Non-pigmented ciliary epithelial cell (primary cell): ENCODE measurements at regions not wholly inside any gene's neighbourhood (a gene's known extent, or its start where the extent isn't known, plus 50 kb on each side); places are given as distances from the start of the nearest gene placed in this dataset.
A peak's percentile ranks its signal among the peaks of the same experiment; 100 is the strongest.
"Not testable (repeated sequence)": the region's sequence is repeated elsewhere in the genome, so short reads cannot be mapped to it uniquely, and the experiment has no call there.

Source experiments
- DNase-seq: peaks from one replicate; pipeline ENCODE4 v3.0.0-alpha.2; 2010; ENCODE audit warnings: low read depth

DNA sequence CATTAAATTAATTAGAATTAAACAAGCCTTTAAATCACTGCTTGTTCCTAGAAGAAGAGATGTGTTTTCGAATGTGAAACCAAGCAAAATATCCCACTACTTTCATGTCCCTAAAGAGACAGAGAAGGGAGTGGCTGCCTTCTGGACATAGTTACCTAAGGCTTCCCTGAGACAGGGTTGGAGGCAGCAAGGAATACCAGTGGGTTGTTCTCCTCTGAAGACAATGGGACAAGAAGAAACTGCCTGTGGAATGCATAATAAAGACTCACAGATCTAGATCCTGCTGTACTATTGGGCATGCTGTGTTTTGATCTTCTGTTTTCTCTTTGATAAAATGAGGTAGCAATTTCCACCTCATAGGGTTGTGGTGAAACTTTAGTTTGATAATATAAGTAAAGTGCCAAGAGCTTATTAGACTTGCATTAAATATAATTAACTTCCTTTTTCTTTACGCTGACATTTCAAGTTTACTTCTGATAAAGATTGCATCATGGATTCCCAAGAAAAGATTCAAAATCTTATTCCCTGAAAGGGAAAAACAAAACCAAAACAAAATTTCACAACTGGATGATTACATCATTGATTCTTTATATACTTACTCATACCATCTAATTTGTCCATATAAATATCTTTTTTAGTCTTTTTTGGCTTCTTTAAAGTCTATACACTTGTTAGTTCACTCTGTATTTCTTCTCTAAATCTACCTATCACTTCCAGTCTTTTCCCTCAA is 621.3 kb downstream of the ETS1 start:
- DNase-seq = no peak

DNA sequence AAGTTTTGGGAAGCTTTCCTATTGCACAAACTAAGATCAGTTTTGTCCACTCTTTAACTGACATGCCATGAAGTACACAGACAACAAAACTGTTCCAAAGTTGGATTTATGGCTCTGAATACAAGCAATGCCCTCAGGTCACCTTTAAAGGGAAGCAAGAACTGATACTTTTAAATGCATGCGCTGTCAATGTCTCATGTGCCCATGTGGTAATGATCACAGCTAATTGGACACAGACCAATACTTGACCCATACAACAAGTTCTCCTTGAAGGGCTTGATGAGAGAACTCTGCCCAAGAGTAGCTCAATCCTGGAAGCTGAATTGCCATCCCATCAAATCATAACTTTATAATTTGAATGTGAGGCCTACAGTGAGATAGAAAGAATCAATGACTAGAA is 624.9 kb downstream of the ETS1 start:
- DNase-seq = no peak

DNA sequence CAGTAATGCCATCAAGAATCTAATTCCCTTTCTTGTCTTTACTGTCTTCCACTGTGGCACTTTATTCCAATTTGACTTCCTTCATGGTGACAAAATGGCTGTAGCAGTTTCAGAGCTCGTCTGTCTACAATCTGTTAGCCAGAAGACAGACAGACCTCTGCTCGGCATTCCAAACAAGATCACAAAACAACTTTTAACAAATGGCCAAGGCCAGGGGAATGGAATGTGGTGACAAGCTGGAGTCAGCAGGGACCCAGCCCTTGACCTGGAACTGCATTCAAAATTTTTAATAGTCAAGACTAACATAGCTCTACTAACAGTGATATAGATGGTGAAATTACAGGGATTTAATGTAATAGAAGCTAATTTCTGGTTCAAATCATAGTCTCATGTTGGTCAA is 637.2 kb downstream of the ETS1 start:
- no peak for DNase-seq

DNA sequence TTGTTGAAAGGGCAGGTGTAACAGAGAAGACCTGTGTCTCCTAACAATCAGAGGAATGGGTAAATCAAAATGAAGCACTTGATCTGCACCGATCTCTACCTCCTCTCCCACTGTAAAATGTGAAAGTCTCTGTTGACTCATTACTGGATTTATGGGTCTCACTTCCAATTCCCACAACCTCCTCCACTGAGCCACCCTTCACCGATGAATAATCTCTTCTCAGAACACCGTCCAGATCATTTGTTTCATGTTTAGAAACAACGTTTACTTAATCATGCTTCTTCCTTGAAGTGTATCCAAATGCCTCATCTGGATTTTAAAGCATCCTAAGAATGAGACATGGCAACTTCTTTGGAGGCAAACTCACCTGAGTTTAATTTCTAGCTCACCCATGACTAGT is 643.6 kb downstream of the ETS1 start:
- no peak for DNase-seq

DNA sequence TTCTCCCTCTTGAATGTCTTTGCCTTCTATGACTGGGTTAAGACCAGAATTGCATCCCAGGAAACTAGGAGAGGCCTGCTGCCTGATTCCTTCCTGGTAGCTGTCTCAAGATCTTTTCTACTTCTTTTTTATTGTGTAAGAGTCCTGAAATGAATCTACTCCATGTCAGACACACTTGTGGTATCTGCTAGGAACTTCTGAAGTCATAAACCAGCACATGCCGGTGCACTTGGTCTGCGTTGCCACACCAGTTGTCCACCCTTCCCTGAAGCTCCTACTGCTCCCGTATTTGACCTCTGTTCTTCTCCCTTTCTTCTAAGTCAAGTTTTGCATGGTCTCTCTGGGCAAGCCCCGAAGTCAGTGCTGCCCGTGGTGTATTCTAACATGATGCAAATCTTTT is 644.2 kb downstream of the ETS1 start:
- DNase-seq = no peak

DNA sequence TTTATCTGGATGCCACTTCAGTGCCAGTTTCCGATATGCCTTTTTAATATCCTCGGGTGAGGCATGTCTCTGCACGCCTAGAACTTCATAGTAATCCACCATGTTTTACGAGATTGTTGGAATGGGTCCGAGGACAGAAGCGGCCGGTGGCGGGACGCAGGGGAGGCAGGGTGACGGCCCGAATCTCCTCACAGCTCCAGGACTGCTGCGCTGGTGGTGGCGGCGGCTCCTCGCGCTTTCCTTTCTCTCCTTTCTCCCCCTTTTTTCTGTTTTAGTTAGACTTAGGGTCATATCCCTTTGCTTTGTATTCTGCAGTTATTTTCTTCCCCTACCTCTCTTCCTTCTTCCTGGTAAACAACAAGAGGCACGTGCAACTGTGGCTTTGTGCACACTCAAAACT is 645.8 kb downstream of the ETS1 start:
- DNase-seq = not testable (repeated sequence)

DNA sequence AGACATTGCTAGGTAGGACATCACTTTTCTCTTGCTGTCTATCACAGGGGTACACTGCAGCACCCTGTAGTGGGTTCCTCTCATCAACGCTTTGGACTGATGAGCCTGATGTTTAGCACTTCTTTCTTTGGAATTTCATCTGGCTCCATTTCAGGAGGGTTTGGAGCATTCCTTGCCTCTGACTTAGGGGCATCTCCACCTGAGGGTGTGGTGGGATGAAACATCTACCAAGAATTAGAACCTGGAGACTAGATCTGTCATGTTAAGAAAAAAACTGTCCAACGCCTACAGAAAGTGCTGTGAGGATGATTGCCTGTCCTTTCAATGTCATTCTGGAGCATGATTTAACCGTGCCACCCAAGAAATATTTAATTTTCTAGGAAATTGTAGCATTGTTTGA is 648.4 kb downstream of the ETS1 start:
- DNase-seq = no peak

DNA sequence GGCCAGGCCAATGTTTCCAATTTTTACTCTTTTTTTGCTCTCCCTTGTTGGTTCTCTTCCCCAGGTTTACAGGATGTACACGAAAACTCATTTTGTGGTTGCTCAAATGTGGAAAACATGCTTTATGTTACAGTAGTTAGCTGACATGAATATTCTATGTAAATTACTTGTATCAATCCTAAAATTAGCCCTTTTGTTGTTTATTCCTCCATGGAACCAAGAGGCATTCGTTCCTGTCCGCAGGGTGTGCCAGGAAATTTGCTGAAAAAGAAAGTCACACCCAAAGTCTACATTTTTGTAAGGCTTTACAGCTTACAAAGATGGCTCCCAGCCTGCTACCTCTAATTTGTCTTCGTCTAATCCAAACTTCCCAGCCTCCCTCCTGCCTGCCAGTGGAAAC is 652.3 kb downstream of the ETS1 start:
- no peak for DNase-seq

DNA sequence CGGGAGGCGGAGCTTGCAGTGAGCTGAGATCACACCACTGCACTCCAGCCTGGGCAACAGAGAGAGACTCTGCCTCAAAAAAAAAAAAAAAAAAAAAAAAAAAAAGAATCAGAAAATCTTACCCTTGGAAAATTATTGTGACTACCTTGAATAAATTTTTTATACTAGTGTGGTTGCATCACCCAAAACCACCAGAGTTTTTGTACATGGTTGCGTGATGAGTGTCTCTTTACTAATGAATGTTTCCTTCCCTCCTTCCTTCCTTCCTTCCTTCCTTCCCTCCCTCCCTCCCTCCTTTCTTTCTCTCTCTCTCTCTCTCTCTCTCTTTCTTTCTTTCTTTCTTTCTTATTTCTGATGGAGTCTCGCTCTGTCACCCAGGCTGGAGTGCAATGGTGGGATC is 653.4 kb downstream of the ETS1 start:
- not testable (repeated sequence) for DNase-seq

DNA sequence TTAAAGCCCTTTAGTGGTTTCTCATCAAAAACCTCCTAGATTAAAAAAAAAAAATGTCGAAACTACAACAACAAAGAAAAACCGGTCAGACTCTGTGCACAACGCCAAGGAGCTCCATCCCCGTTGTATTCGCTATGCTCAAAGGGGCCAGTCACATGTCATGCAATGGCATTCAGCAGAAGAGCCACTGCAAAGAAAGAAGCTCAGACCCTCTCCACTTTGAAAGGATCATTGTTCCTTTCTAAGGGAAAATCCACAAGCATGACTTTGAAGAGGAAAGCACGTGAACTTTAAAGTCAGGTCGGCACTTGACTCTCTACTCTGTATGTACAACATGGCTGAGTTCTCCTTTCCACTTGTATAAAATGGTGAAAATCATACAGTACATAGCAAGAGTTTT is 655.6 kb downstream of the ETS1 start:
- DNase-seq = no peak

DNA sequence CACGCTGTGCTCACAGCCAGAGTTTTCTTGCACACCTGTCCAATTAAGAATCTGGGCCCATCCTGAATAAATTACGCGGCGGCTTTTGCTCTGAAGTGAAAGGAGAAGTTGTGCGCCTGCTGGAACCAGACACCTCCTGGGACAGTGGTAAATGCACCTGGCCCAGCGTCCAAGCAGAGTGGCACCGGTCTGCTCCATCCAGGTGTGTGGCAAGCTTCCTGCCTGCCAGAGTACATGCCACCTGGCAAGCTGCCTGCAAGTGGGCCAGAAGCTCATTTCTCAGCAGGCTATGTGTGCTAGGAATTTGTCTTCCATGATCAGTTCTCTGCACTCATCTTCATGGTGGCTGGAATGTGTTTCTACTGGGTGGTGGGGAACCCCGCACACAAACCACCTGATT is 660.6 kb downstream of the ETS1 start:
- no peak for DNase-seq

DNA sequence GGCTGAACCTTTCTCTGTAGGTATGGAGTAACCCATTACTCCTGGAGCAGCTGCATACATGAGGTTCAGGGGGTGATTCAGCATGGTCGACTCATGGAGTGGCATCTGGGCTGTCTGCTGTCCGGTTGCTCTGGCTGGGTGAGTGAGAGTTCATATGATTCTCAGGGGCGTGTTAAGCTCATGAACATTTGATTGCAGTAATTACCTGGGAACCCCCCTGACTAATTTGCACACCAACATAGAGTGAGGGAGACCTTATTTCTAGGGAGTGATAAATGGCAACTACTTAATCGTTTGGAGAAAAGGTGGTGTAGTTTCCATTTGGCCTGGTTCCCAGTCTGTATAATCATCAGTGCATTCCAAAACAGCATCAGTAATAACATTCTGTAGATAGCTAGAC is 661.9 kb downstream of the ETS1 start:
- DNase-seq = peak; percentile 8

DNA sequence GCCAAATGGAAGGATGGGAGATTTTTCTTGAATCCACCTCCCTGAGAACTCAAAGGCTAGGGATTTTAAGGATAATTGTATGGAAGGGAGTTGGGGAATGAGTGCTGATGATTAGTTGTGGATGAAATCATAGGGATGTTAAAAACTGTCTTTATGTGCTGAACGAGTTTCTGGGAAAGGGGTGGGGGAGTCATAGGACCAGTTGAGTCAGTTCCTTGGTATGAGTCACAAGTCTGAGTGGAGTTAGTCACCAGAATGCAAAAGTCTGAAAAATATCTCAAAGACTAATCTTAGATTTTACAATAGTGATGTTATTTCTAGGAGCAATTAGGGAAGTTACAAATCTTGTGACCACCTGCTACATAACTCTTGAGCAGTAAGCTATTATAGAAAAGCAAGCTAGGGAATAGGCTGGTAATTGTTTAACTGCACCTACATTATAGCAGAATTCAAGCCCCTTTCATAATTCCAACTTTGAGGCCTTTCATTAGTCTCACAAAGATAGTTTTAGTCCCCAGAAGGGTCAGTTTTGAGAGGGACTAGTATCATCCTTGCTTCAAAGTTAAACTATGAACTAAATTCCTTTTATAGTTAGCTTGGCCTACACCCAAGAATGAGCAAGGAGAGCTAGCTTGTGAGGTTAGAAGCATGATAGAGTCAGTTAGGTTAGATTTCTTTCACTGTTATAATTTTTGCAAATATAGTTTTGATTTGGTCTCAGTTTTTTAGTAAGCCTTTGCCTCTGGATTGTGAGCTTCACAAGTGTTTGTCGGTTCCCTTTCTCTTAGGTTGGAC is 668.0 kb downstream of the ETS1 start:
- DNase-seq = peak; percentile 73

DNA sequence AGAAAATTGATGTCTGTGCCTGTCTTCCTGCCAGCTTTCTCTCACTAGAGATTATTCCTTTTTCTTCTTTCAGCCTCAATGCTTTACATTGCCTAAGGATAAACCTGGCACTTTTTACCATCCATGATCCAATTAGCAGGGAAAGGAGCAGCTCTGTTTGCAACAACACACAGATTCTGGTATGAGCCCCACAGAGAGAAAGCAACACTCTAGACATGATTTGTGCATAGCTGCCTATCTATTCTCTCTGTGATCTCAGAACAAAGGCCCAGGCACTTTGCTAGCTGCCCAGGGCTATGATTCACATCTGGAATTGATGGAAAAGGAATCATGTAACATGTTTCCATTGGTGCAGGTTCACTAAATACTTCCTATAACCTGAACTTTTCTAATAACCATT is 685.0 kb downstream of the ETS1 start:
- no peak for DNase-seq

DNA sequence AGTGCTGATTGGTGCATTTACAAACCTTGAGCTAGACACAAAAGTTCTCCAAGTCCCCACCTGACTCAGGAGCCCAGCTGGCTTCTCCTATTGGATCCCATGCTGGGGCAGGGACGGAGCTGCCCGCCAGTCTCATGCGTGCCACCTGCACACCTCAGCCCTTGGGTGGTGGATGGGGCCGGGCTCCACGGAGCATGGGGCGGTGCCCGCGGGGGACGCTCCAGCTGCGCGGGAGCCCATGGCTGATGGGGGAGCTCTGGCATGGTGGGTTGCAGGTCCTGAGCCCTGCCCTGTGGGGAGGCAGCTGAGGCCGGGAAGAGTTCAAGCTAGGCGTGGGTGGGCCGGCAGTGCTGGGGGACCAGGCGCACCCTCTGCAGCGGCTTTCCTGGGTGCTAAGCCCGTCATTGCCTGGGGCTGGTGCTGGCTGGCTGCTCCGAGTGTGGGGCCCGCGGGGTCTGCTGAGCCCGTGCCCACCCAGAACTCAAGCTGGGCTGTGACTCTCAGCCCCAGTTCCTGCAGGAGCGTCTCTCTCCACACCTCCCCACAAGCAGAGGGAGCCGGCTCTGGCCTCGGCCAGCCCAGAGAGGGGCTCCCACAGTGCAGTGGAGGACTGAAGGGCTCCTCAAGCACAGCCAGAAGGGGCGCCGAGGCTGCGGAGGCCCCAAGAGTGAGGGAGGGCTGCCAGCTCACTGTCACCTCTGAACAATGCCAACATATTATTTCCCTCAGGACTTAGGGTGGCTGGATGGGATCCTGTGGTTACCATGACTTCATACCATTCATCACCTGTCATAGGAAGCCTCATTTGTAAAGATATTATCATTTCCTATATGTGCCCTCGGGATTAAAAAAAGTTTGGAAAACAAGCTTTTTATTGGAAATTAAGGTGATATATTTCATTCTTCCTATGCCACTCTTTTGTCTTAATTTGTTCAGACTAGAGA is 688.7 kb downstream of the ETS1 start:
- no peak for DNase-seq

DNA sequence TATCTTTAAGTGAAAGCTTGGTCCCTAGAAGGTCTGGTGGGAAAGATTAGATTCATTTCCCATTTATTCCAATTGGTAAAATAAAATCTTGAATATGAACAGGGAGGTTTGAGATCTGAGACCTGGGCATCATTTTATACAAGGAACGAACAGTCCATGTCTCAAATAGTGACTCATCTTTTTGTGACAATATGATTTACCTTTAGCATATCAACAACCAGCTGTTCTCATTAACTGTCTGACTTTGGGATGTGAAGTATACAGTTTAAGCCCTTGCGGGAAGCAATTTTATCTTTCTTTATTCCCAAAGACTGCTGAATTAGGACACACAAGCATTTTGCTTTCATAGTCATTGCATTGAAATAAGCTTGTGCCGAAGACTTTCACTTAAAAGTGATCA is 691.6 kb downstream of the ETS1 start:
- DNase-seq = no peak

DNA sequence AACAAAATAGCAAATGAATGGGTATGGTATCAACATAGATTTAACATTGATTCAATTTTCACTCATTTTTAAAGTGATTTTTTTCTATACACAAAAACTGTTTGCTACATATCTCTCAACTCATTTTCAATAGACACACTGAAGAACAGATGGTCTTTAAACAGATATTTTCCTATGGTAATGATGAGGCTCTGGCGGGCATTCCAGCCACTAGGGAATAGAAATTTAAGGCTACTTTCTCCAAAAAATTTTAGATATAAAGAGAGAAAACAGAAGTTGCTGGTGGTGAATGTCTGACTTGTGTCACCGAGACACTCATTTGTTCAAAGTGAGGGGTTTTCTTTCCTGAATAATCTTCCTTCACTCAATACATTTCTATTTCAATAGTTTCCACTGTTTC is 693.0 kb downstream of the ETS1 start:
- no peak for DNase-seq

DNA sequence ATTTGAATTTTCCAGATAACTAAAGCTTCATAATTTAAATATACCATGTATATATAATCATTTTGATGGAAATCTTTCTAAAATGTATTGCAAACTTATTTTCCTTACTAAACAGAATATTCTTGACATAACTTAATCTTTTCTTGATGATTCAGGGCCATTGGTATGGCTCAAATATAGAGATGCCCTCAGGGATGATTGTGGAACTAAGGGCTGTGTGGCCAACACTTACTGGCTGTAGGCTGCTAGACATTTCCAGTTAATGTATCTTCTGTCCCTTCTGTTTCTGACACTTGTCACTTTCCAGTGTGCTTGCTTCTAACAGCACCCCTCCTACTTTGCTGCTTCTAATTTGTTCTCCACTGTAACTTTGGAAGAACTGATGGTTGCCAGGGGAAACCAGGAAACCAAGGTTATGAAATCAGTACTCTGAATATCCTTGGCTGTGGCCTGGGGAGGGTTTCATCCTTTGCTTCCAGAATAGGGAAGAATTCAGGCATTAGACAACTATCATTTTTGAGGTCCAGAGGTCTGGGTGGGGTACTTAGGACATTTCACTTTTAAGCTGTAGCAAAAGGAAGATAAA is 697.2 kb downstream of the ETS1 start:
- DNase-seq = no peak

DNA sequence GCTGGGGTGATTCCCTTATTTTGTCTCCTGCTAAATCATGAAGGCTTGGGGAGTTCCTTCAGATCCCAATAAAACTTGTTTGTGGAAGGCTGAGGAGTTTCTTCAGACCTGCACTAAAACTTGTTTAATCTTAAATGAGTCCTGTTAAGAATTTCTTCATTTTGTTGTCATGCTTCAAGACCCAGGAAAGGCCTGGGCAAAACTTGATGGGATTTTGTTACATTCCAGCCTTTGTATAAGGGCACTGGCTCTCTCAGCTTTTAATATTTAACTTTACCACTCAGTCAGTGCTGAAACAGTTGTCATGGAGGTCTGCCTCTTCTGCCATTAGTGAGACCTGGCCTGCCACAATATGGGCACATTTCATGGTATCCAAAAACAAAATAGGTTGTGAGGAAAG is 699.0 kb downstream of the ETS1 start:
- DNase-seq = no peak

DNA sequence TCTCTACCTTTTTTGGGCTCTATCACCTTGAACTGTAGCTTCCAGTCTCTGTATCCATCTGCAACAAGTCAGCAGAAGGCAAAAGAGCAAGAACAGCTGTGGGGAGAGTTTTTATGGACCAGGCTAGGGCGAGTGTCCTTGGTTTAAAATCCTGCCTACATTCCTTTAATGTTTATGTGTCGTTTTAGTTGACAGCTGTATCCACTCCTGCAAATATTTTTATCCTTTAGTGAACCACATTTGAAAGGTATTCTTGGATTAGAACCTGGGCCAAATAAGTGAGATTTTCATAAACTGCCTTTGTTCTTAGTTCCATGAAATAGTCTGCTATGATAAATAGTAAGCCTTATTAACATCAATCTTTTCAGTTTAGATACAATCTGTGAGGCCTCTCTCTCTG is 712.2 kb downstream of the ETS1 start:
- no peak for DNase-seq

DNA sequence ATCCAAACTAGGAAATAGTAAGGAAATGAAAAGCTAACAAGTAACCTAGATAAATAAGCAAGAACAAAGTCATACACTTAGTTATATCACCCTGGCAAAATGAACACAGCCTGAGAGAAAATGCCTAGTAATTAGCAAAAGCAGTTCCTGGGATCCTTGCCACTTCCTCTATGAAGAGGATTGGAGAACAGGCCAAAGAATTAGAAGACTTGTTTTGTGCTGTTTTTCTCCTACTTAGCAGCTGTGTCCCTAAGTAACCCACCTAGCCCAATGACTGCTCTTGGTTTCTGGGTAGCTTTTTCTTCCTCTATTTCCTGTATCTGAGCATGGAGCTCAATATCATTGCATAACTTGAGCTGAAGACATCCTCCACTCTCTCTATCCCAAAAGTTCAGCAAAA is 713.9 kb downstream of the ETS1 start:
- DNase-seq = no peak

DNA sequence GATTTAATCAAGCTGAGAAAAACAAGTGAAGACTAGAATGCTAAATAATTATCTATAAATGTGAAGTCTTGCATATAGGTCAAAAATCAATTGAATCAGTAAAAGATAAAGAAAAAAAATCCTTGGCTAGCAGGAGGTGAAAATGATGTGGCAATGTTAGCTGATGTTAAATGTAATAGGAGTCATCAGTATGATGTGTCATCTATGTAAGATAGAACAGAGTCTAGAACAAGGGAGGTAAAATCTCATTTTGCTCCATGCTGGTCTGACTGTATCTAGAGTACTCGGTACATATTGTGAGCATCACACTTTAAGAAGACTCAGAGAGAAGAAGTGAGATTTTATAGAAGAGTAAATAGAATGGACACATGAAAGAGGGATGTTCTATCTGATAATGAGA is 721.2 kb downstream of the ETS1 start:
- no peak for DNase-seq
